GM23338 (cell line): ENCODE measurements at regions not wholly inside any gene's neighbourhood (a gene's known extent, or its start where the extent isn't known, plus 50 kb on each side); places are given as distances from the start of the nearest gene placed in this dataset.

Experiments used
- ATAC-seq: fragments of 200-7000 bp; cut with Tn5 transposase; 3 replicates; pipeline ENCODE4 v1.9.1; 2020
- DNase-seq: peaks from one replicate; pipeline ENCODE4 v3.0.0-alpha.2; 2015; ENCODE audit warnings: low spot score
- H2AFZ ChIP-seq: fragments of 200-600 bp; sonication (generic); 2 replicates; pipeline ENCODE4 v1.8.0; 2016; ENCODE audit warnings: antibody characterized with exemption, mild to moderate bottlenecking, moderate library complexity
- H3F3A ChIP-seq: fragments of 200-600 bp; sonication (generic); replicated peaks from 2 replicates; pipeline ENCODE4 v1.8.0; 2017; ENCODE audit warnings: antibody characterized with exemption, mixed run types, low read depth
- H3K27ac ChIP-seq: fragments of 200-600 bp; sonication (generic); 2 replicates; pipeline ENCODE4 v1.6.1; 2016; ENCODE audit warnings: low read depth
- H3K27me3 ChIP-seq: fragments of 200-600 bp; sonication (generic); 2 replicates; pipeline ENCODE4 v1.8.0; 2016; ENCODE audit warnings: mild to moderate bottlenecking, mixed run types, moderate library complexity; ENCODE audit not compliant: insufficient read depth
- H3K36me3 ChIP-seq: fragments of 200-600 bp; sonication (generic); 2 replicates; pipeline ENCODE4 v1.8.0; 2016; ENCODE audit warnings: mild to moderate bottlenecking; ENCODE audit not compliant: insufficient read depth
- H3K4me1 ChIP-seq: fragments of 200-600 bp; sonication (generic); 2 replicates; pipeline ENCODE4 v1.8.0; 2016; ENCODE audit warnings: mild to moderate bottlenecking, moderate library complexity; ENCODE audit not compliant: insufficient read depth
- H3K4me2 ChIP-seq: fragments of 200-600 bp; sonication (generic); 2 replicates; pipeline ENCODE4 v1.7.1; 2017; ENCODE audit warnings: mixed run types
- H3K4me3 ChIP-seq: fragments of 200-600 bp; sonication (generic); 2 replicates; pipeline ENCODE4 v1.6.1; 2016; ENCODE audit warnings: mixed run types
- H3K79me2 ChIP-seq: fragments of 200-600 bp; sonication (generic); replicated peaks from 2 replicates; pipeline ENCODE4 v1.8.0; 2017; ENCODE audit warnings: mild to moderate bottlenecking; ENCODE audit not compliant: insufficient read depth
- H3K9me2 ChIP-seq: fragments of 200-600 bp; sonication (generic); 2 replicates; pipeline ENCODE4 v1.8.0; 2017; ENCODE audit not compliant: insufficient read depth
- H4K20me1 ChIP-seq: fragments of 200-600 bp; sonication (generic); replicated peaks from 2 replicates; pipeline ENCODE4 v1.8.0; 2017; ENCODE audit warnings: mild to moderate bottlenecking; ENCODE audit not compliant: insufficient read depth
- H3K27ac Mint-ChIP-seq: 2 replicates; pipeline ENCODE4 v1.8.0; 2020; ENCODE audit warnings: inconsistent platforms, mild to moderate bottlenecking, moderate library complexity, mixed read lengths
- H3K27me3 Mint-ChIP-seq: 3 replicates; pipeline ENCODE4 v1.8.0; 2022; ENCODE audit warnings: low read depth, mild to moderate bottlenecking, moderate library complexity, mixed read lengths, inconsistent platforms; ENCODE audit not compliant: insufficient read depth, poor library complexity
- H3K36me3 Mint-ChIP-seq: 3 replicates; pipeline ENCODE4 v1.8.0; 2021; ENCODE audit warnings: low read depth, mild to moderate bottlenecking, inconsistent platforms, moderate library complexity, mixed read lengths
- H3K4me1 Mint-ChIP-seq: 3 replicates; pipeline ENCODE4 v1.8.0; 2020; ENCODE audit warnings: mild to moderate bottlenecking, inconsistent platforms, mixed read lengths
- H3K4me3 Mint-ChIP-seq: 3 replicates; pipeline ENCODE4 v1.8.0; 2021; ENCODE audit warnings: moderate library complexity, mild to moderate bottlenecking, inconsistent platforms, mixed read lengths
- H3K9me3 Mint-ChIP-seq: 3 replicates; pipeline ENCODE4 v1.8.0; 2020; ENCODE audit warnings: moderate library complexity, mild to moderate bottlenecking, inconsistent platforms, mixed read lengths
- POLR2AphosphoS5 ChIP-seq: IDR thresholded peaks from 2 replicates; pipeline ENCODE4 v1.6.1; 2016; ENCODE audit warnings: antibody characterized with exemption, low read depth
- ZNF331 ChIP-seq: fragments of 250-450 bp; sonication (Bioruptor Pico); IDR thresholded peaks from 2 replicates; pipeline ENCODE4 v1.5.0; 2020; ENCODE audit warnings: low read depth, mild to moderate bottlenecking, moderate library complexity
- TF ChIP-seq, protein P1 (sequence below): fragments of 250-450 bp; sonication (Bioruptor Pico); IDR thresholded peaks from 2 replicates; pipeline ENCODE4 v1.5.0; 2020; ENCODE audit warnings: mild to moderate bottlenecking, moderate library complexity
- TF ChIP-seq, protein P2 (sequence below): IDR thresholded peaks from 2 replicates; pipeline ENCODE4 v1.6.1; 2016; ENCODE audit warnings: antibody characterized with exemption
- TF ChIP-seq, protein P3 (sequence below), 2 experiments: fragments of 200-600 bp in 1 of 2; sonication (generic) in 1 of 2; conservative IDR thresholded peaks; 2 replicates each; pipeline versions ENCODE4 v1.5.1 to v1.6.1; 2016 to 2017; ENCODE audit warnings: antibody characterized with exemption in 2 of 2, low read depth in 2 of 2, mild to moderate bottlenecking in 2 of 2, moderate library complexity in 1 of 2

DNA sequence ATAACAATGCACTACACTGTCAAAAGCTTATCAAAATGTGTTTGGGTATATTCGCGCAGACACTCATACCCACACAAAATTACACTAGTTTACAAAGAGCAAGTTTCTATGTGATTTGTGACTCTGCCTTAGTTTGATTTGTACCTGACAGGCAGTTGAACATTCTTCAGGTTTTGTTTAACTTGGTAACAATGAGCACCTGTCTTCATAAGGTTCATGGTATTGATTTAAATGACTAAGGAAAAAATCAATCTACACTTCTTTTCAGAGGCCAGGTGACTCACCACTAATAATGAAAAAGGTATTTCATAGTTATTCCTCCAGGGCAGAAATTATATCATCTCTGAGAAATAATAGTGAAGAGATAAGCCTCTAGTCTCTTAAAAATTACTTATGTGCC lies 1114.6 kb upstream of the AGA start (continued):
- TF ChIP-seq, protein P1, sequence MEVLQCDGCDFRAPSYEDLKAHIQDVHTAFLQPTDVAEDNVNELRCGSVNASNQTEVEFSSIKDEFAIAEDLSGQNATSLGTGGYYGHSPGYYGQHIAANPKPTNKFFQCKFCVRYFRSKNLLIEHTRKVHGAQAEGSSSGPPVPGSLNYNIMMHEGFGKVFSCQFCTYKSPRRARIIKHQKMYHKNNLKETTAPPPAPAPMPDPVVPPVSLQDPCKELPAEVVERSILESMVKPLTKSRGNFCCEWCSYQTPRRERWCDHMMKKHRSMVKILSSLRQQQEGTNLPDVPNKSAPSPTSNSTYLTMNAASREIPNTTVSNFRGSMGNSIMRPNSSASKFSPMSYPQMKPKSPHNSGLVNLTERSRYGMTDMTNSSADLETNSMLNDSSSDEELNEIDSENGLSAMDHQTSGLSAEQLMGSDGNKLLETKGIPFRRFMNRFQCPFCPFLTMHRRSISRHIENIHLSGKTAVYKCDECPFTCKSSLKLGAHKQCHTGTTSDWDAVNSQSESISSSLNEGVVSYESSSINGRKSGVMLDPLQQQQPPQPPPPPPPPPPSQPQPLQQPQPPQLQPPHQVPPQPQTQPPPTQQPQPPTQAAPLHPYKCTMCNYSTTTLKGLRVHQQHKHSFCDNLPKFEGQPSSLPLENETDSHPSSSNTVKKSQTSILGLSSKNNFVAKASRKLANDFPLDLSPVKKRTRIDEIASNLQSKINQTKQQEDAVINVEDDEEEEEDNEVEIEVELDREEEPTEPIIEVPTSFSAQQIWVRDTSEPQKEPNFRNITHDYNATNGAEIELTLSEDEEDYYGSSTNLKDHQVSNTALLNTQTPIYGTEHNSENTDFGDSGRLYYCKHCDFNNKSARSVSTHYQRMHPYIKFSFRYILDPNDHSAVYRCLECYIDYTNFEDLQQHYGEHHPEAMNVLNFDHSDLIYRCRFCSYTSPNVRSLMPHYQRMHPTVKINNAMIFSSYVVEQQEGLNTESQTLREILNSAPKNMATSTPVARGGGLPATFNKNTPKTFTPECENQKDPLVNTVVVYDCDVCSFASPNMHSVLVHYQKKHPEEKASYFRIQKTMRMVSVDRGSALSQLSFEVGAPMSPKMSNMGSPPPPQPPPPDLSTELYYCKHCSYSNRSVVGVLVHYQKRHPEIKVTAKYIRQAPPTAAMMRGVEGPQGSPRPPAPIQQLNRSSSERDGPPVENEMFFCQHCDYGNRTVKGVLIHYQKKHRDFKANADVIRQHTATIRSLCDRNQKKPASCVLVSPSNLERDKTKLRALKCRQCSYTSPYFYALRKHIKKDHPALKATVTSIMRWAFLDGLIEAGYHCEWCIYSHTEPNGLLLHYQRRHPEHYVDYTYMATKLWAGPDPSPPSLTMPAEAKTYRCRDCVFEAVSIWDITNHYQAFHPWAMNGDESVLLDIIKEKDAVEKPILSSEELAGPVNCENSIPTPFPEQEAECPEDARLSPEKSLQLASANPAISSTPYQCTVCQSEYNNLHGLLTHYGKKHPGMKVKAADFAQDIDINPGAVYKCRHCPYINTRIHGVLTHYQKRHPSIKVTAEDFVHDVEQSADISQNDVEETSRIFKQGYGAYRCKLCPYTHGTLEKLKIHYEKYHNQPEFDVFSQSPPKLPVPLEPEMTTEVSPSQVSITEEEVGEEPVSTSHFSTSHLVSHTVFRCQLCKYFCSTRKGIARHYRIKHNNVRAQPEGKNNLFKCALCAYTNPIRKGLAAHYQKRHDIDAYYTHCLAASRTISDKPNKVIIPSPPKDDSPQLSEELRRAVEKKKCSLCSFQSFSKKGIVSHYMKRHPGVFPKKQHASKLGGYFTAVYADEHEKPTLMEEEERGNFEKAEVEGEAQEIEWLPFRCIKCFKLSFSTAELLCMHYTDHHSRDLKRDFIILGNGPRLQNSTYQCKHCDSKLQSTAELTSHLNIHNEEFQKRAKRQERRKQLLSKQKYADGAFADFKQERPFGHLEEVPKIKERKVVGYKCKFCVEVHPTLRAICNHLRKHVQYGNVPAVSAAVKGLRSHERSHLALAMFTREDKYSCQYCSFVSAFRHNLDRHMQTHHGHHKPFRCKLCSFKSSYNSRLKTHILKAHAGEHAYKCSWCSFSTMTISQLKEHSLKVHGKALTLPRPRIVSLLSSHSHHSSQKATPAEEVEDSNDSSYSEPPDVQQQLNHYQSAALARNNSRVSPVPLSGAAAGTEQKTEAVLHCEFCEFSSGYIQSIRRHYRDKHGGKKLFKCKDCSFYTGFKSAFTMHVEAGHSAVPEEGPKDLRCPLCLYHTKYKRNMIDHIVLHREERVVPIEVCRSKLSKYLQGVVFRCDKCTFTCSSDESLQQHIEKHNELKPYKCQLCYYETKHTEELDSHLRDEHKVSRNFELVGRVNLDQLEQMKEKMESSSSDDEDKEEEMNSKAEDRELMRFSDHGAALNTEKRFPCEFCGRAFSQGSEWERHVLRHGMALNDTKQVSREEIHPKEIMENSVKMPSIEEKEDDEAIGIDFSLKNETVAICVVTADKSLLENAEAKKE (CRISPR knock-in tag) = no peak
- TF ChIP-seq, protein P2, sequence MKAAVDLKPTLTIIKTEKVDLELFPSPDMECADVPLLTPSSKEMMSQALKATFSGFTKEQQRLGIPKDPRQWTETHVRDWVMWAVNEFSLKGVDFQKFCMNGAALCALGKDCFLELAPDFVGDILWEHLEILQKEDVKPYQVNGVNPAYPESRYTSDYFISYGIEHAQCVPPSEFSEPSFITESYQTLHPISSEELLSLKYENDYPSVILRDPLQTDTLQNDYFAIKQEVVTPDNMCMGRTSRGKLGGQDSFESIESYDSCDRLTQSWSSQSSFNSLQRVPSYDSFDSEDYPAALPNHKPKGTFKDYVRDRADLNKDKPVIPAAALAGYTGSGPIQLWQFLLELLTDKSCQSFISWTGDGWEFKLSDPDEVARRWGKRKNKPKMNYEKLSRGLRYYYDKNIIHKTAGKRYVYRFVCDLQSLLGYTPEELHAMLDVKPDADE = no peak
- no peak for TF ChIP-seq ZNF331 (CRISPR knock-in tag)

DNA sequence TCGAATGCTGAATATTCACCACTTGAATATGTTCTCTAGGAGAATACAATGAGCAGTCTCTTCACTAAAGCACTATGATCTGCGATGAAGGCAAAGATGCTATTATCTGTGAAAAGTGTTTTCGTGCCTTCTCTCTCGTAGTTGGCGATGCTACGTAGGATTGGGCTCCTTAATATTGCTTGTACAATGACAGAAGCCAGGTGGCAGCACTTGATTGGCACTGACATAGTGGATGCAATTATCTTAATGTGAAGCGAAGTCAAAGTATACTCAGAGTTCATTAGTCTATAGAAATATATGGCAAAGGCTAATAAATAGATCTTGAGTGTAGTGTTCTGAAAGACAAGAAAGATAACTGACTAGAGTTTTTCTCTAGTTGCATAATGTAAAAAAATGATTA lies 1135.7 kb upstream of the AGA start:
- no peak overlapping the region for H2AFZ ChIP-seq
- TF ChIP-seq, protein P3, sequence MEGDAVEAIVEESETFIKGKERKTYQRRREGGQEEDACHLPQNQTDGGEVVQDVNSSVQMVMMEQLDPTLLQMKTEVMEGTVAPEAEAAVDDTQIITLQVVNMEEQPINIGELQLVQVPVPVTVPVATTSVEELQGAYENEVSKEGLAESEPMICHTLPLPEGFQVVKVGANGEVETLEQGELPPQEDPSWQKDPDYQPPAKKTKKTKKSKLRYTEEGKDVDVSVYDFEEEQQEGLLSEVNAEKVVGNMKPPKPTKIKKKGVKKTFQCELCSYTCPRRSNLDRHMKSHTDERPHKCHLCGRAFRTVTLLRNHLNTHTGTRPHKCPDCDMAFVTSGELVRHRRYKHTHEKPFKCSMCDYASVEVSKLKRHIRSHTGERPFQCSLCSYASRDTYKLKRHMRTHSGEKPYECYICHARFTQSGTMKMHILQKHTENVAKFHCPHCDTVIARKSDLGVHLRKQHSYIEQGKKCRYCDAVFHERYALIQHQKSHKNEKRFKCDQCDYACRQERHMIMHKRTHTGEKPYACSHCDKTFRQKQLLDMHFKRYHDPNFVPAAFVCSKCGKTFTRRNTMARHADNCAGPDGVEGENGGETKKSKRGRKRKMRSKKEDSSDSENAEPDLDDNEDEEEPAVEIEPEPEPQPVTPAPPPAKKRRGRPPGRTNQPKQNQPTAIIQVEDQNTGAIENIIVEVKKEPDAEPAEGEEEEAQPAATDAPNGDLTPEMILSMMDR (conservative IDR thresholded peaks at IDR 0.05; ENCODE audit: low read depth in 2 of 2) = peak; percentile 64 to 79
- TF ChIP-seq POLR2AphosphoS5 = no peak
- no peak overlapping the region for H3K27ac Mint-ChIP-seq
- no peak overlapping the region for H3K4me3 Mint-ChIP-seq
- ATAC-seq (peak; percentile 32; the same call in 1 of the 3 replicates), DNase-seq (peak; percentile 50)
- no peaks in the 10 kb centered on the region for H3K9me3 Mint-ChIP-seq
- H4K20me1 ChIP-seq = no peaks in the 10 kb centered on the region
- no peaks in the 10 kb centered on the region for H3K79me2 ChIP-seq
- no peak overlapping the region for H3K4me3 ChIP-seq
- H3K4me2 ChIP-seq = no peak overlapping the region
- no peaks in the 10 kb centered on the region for H3K9me2 ChIP-seq
- no peaks in the 10 kb centered on the region for H3K36me3 Mint-ChIP-seq
- H3K4me1 Mint-ChIP-seq = peaks cover 9% of the 10 kb centered on the region; the same call in 2 of the 3 replicates
- H3K27ac ChIP-seq = no peak overlapping the region
- H3K36me3 ChIP-seq = no peaks in the 10 kb centered on the region
- no peaks in the 10 kb centered on the region for H3K27me3 ChIP-seq
- no peaks in the 10 kb centered on the region for H3F3A ChIP-seq
- H3K4me1 ChIP-seq = peaks cover 11% of the 10 kb centered on the region; the same call in 1 of the 2 replicates
- H3K27me3 Mint-ChIP-seq = no peaks in the 10 kb centered on the region
